Colonic mucosa (tissue), 4 donors: ENCODE measurements at regions not wholly inside any gene's neighbourhood (a gene's known extent, or its start where the extent isn't known, plus 50 kb on each side); places are given as distances from the start of the nearest gene placed in this dataset.

Experiments used
- DNase-seq: peaks from one replicate; pipeline ENCODE4 v3.0.0-alpha.2; 2020
- H3K27ac ChIP-seq: fragments of 200-600 bp; one replicate; pipeline ENCODE4 v1.8.0; 2021
- H3K27me3 ChIP-seq: fragments of 200-600 bp; one replicate; pipeline ENCODE4 v1.8.0; 2021
- H3K36me3 ChIP-seq: fragments of 200-600 bp; one replicate; pipeline ENCODE4 v1.8.0; 2021
- H3K4me1 ChIP-seq: fragments of 200-600 bp; one replicate; pipeline ENCODE4 v1.8.0; 2021; ENCODE audit warnings: mild to moderate bottlenecking
- H3K4me3 ChIP-seq: fragments of 200-600 bp; one replicate; pipeline ENCODE4 v1.8.0; 2021
- H3K9ac ChIP-seq, 2 donors: one replicate each; pipeline ENCODE4 v1.7.0; 2013; ENCODE audit warnings: control low read depth in 2 of 2, low read depth in 2 of 2, low read length in 2 of 2
- H3K9me3 ChIP-seq: fragments of 200-600 bp; one replicate; pipeline ENCODE4 v1.8.0; 2021
- CTCF ChIP-seq: fragments of 200-600 bp; IDR thresholded peaks from one replicate; pipeline ENCODE4 v1.8.0; 2022; ENCODE audit warnings: antibody characterized with exemption, mild to moderate bottlenecking
- intact Hi-C: fragments of 100-400 bp; cut with DNase I; formaldehyde crosslinking; loops from one replicate; pipeline ENCODE4 v1.14.1; 2022
- donor health status: healthy.
- donor health status: DM: no; HTN: no; CAD: no.
- donor health status: DM: no; HTN: no; CAD: no.

- no peaks in the 10 kb centered on the region for H3K27me3 ChIP-seq
- H3K36me3 ChIP-seq = no peaks in the 10 kb centered on the region
- no peak overlapping the region for H3K4me3 ChIP-seq
- H3K9ac ChIP-seq = no peak overlapping the region
- H3K4me1 ChIP-seq = no peaks in the 10 kb centered on the region
- TF ChIP-seq CTCF = no peak
- H3K27ac ChIP-seq = no peak overlapping the region
- intact Hi-C loops = loop anchor here (5.0 kb wide), 1 partner anchor 58 kb away; no protein-coding TSS in a partner anchor
- no peak for DNase-seq
- no peaks in the 10 kb centered on the region for H3K9me3 ChIP-seq
Measured at GRCh38 chr3:124075753-124076152, 83.8 kb upstream of the ROPN1 start.

- H3K27me3 ChIP-seq = no peaks in the 10 kb centered on the region
- no peaks in the 10 kb centered on the region for H3K9me3 ChIP-seq
- TF ChIP-seq CTCF = no peak
- no peaks in the 10 kb centered on the region for H3K36me3 ChIP-seq
- H3K4me3 ChIP-seq = no peak overlapping the region
- no peak overlapping the region for H3K9ac ChIP-seq
- intact Hi-C loops = loop anchor here (5.0 kb wide), 1 partner anchor 59 kb away; no protein-coding TSS in a partner anchor
- no peak for DNase-seq
- H3K4me1 ChIP-seq = no peaks in the 10 kb centered on the region
- no peak overlapping the region for H3K27ac ChIP-seq
Measured at GRCh38 chr3:124076235-124076634, 84.3 kb upstream of the ROPN1 start.

- peak; percentile 66 for TF ChIP-seq CTCF
- Histone ChIP-seq H3K27me3 (no peaks in the 10 kb centered on the region), H3K9ac (no peak overlapping the region), H3K9me3 (no peaks in the 10 kb centered on the region), H3K36me3 (no peaks in the 10 kb centered on the region), H3K4me1 (no peaks in the 10 kb centered on the region), H3K27ac (no peak overlapping the region), H3K4me3 (no peak overlapping the region)
- peak; percentile 45 for DNase-seq
- intact Hi-C loops = loop anchor here (5.0 kb wide), 1 partner anchor 62 kb away; no protein-coding TSS in a partner anchor
Measured at GRCh38 chr3:124078953-124079911, 87.3 kb upstream of the ROPN1 start.

GRCh38 chr3:124079912-124080276 lies 88.0 kb upstream of the ROPN1 start:
- Histone ChIP-seq H3K9me3 (no peaks in the 10 kb centered on the region), H3K27me3 (no peaks in the 10 kb centered on the region), H3K27ac (no peak overlapping the region), H3K36me3 (no peaks in the 10 kb centered on the region), H3K4me3 (no peak overlapping the region), H3K9ac (no peak overlapping the region), H3K4me1 (no peaks in the 10 kb centered on the region)
- TF ChIP-seq CTCF = no peak
- intact Hi-C loops = loop anchor here (5.0 kb wide), 1 partner anchor 63 kb away; no protein-coding TSS in a partner anchor
- no peak for DNase-seq

- no peaks in the 10 kb centered on the region for H3K27me3 ChIP-seq
- no peaks in the 10 kb centered on the region for H3K9me3 ChIP-seq
- intact Hi-C loops = no loop called here
- no peaks in the 10 kb centered on the region for H3K36me3 ChIP-seq
- no peaks in the 10 kb centered on the region for H3K4me1 ChIP-seq
- no peak overlapping the region for H3K27ac ChIP-seq
- H3K9ac ChIP-seq = no peak overlapping the region
- H3K4me3 ChIP-seq = no peak overlapping the region
- no peak for TF ChIP-seq CTCF
- no peak for DNase-seq
Measured at GRCh38 chr3:124082343-124082742, 90.4 kb upstream of the ROPN1 start.
